Mesenchymal stem cell (in vitro differentiated cells and primary cell): ENCODE measurements at regions not wholly inside any gene's neighbourhood (a gene's known extent, or its start where the extent isn't known, plus 50 kb on each side); places are given as distances from the start of the nearest gene placed in this dataset.

ENCODE experiments used
- DNase-seq: peaks from one replicate; pipeline ENCODE4 v3.0.0-alpha.2; 2013
- H2AFZ ChIP-seq: one replicate; pipeline ENCODE4 v1.6.1; 2013; ENCODE audit warnings: low read depth, mild to moderate bottlenecking, control low read depth, inconsistent platforms, low read length, moderate library complexity
- H2AK5ac ChIP-seq: 2 replicates; pipeline ENCODE4 v1.6.1; 2013; ENCODE audit warnings: low read length, moderate library complexity, mild to moderate bottlenecking, inconsistent platforms; ENCODE audit not compliant: severe bottlenecking
- H2BK120ac ChIP-seq: one replicate; pipeline ENCODE4 v1.6.1; 2013; ENCODE audit warnings: low read depth, mild to moderate bottlenecking, inconsistent platforms, low read length, moderate library complexity
- H2BK12ac ChIP-seq, 2 experiments: one replicate each; pipeline ENCODE4 v1.6.1; 2013; ENCODE audit warnings: inconsistent platforms in 2 of 2, low read length in 2 of 2, mild to moderate bottlenecking in 2 of 2, moderate library complexity in 2 of 2, control low read depth in 1 of 2
- H2BK15ac ChIP-seq: one replicate; pipeline ENCODE4 v1.6.1; 2013; ENCODE audit warnings: mild to moderate bottlenecking, low read depth, inconsistent platforms; ENCODE audit not compliant: poor library complexity, severe bottlenecking
- H2BK5ac ChIP-seq: 2 replicates; pipeline ENCODE4 v1.6.1; 2013; ENCODE audit warnings: low read depth, mild to moderate bottlenecking, low read length, control low read depth, inconsistent platforms; ENCODE audit not compliant: poor library complexity, severe bottlenecking
- H3K14ac ChIP-seq, 2 experiments: one replicate each; pipeline ENCODE4 v1.6.1; 2013; ENCODE audit warnings: inconsistent platforms in 2 of 2, low read length in 2 of 2, control low read depth in 1 of 2, mild to moderate bottlenecking in 1 of 2, moderate library complexity in 1 of 2
- H3K18ac ChIP-seq, 2 experiments: one replicate each; pipeline ENCODE4 v1.6.1; 2013; ENCODE audit warnings: inconsistent platforms in 2 of 2, low read length in 2 of 2, control low read depth in 1 of 2, low read depth in 1 of 2, mild to moderate bottlenecking in 1 of 2
- H3K23ac ChIP-seq, 2 experiments: one replicate each; pipeline ENCODE4 v1.6.1; 2013; ENCODE audit warnings: inconsistent platforms in 2 of 2, low read length in 2 of 2, mild to moderate bottlenecking in 2 of 2, moderate library complexity in 2 of 2, control low read depth in 1 of 2
- H3K27ac ChIP-seq: 2 replicates; pipeline ENCODE4 v1.5.1; 2013; ENCODE audit warnings: mild to moderate bottlenecking, moderate library complexity, low read length, control low read depth, inconsistent platforms; ENCODE audit not compliant: poor library complexity, severe bottlenecking
- H3K27me3 ChIP-seq, 2 experiments: 2 replicates each; pipeline versions ENCODE4 v1.6.1 to v1.7.0; 2013; ENCODE audit warnings: low read length in 2 of 2, mild to moderate bottlenecking in 2 of 2, moderate library complexity in 2 of 2, control low read depth in 1 of 2, inconsistent platforms in 1 of 2; ENCODE audit not compliant: control insufficient read depth in 1 of 2, insufficient read depth in 1 of 2
- H3K36me3 ChIP-seq, 2 experiments: 2 replicates each; pipeline versions ENCODE4 v1.6.1 to v1.7.0; 2013; ENCODE audit warnings: low read length in 2 of 2, control low read depth in 1 of 2, inconsistent platforms in 1 of 2, low read depth in 1 of 2, mild to moderate bottlenecking in 1 of 2; ENCODE audit not compliant: insufficient read depth in 2 of 2, control insufficient read depth in 1 of 2
- H3K4ac ChIP-seq, 2 experiments: one replicate each; pipeline ENCODE4 v1.6.1; 2013; ENCODE audit warnings: inconsistent platforms in 2 of 2, low read length in 2 of 2, mild to moderate bottlenecking in 2 of 2, moderate library complexity in 2 of 2, control low read depth in 1 of 2, low read depth in 1 of 2
- H3K4me1 ChIP-seq: 2 replicates; pipeline ENCODE4 v1.6.1; 2013; ENCODE audit warnings: low read depth, low read length, control low read depth; ENCODE audit not compliant: control insufficient read depth, insufficient read depth
- H3K4me2 ChIP-seq: 2 replicates; pipeline ENCODE4 v1.6.1; 2013; ENCODE audit warnings: low read length, mild to moderate bottlenecking, inconsistent platforms; ENCODE audit not compliant: poor library complexity, severe bottlenecking
- H3K4me3 ChIP-seq, 2 experiments: 2 replicates each; pipeline versions ENCODE4 v1.5.1 to v1.7.0; 2013; ENCODE audit warnings: low read length in 2 of 2, mild to moderate bottlenecking in 2 of 2, control low read depth in 1 of 2, low read depth in 1 of 2; ENCODE audit not compliant: insufficient read depth in 1 of 2
- H3K79me1 ChIP-seq: replicated peaks from 2 replicates; pipeline ENCODE4 v1.6.1; 2013; ENCODE audit warnings: mild to moderate bottlenecking, control low read depth, low read length, inconsistent platforms; ENCODE audit not compliant: poor library complexity, severe bottlenecking
- H3K9ac ChIP-seq: 2 replicates; pipeline ENCODE4 v1.7.0; 2013; ENCODE audit warnings: mild to moderate bottlenecking, low read length, moderate library complexity
- H3K9me3 ChIP-seq: 2 replicates; pipeline ENCODE4 v1.7.0; 2013; ENCODE audit warnings: mild to moderate bottlenecking, low read length; ENCODE audit not compliant: control insufficient read depth
- H4K8ac ChIP-seq: one replicate; pipeline ENCODE4 v1.6.1; 2013; ENCODE audit warnings: inconsistent platforms, mild to moderate bottlenecking, low read length, moderate library complexity
- H4K91ac ChIP-seq: one replicate; pipeline ENCODE4 v1.6.1; 2013; ENCODE audit warnings: mild to moderate bottlenecking, low read length, inconsistent platforms
- WGBS: methylation state at CpG from one replicate; pipeline ENCODE4 v1.1.7; 2013; ENCODE audit warnings: mixed read lengths; 5-methylcytosine and 5-hydroxymethylcytosine counted together

DNA sequence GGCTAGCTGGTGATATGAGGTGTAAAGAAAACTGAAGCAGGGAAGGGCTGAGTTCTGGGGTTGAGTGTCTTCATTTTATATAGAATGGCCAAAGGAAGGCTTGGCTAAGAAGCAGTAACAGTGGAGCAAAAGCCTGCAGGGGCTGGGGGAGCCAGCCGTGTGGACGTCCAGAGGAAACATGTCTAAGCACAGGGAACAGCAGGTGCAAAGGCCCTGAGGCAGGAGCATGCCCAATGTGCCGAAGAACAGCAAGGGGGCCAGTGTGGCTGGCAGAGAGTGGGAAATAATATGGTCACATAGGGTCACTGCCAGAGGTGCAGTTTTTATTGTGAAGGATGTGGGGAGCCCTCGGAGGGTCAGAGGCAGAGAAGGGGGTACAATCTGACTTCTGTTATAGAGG lies 60.5 kb upstream of the KCNG1 start:
- H3K27me3 ChIP-seq, result peaks cover 60 to 83% of the 10 kb centered on the region in 2 experiments
- no peak overlapping the region for H3K27ac ChIP-seq
- H3K9ac ChIP-seq, result no peak overlapping the region
- no peak for DNase-seq
- H2BK120ac ChIP-seq, result no peak overlapping the region
- no peaks in the 10 kb centered on the region for H3K9me3 ChIP-seq
- 86% methylated on average over 4 of the region's 4 CpGs for WGBS
- no peak overlapping the region for H2AFZ ChIP-seq
- H2BK15ac ChIP-seq, result no peak overlapping the region
- no peaks in the 10 kb centered on the region for H3K4me1 ChIP-seq
- no peak overlapping the region for H2BK12ac ChIP-seq
- H3K36me3 ChIP-seq, result no peaks in the 10 kb centered on the region
- H2BK5ac ChIP-seq, result no peak overlapping the region
- H3K79me1 ChIP-seq, result no peaks in the 10 kb centered on the region
- no peak overlapping the region for H4K8ac ChIP-seq
- no peak overlapping the region for H3K4me2 ChIP-seq
- no peak overlapping the region for H2AK5ac ChIP-seq
- no peak overlapping the region for H3K4me3 ChIP-seq
- H3K18ac ChIP-seq, result no peak overlapping the region
- no peak overlapping the region for H3K4ac ChIP-seq
- no peak overlapping the region for H4K91ac ChIP-seq
- H3K14ac ChIP-seq, result no peak overlapping the region
- no peak overlapping the region for H3K23ac ChIP-seq

- Histone ChIP-seq H3K36me3 (no peaks in the 10 kb centered on the region), H3K9ac (no peak overlapping the region), H3K23ac (peak overlapping the region in 1 of 2 experiments; percentile 32), H2BK15ac (no peak overlapping the region), H2BK12ac (no peak overlapping the region), H3K79me1 (no peaks in the 10 kb centered on the region), H3K27me3 (peaks cover 59 to 83% of the 10 kb centered on the region in 2 experiments), H3K27ac (no peak overlapping the region), H2AK5ac (no peak overlapping the region), H3K4ac (no peak overlapping the region), H3K14ac (no peak overlapping the region), H4K91ac (no peak overlapping the region), H2BK5ac (no peak overlapping the region), H2BK120ac (no peak overlapping the region), H4K8ac (no peak overlapping the region), H3K18ac (no peak overlapping the region), H3K9me3 (no peaks in the 10 kb centered on the region), H3K4me2 (no peak overlapping the region), H3K4me1 (no peaks in the 10 kb centered on the region), H3K4me3 (no peak overlapping the region), H2AFZ (no peak overlapping the region)
- 93% methylated on average over 3 of the region's 3 CpGs for WGBS
- no peak for DNase-seq
These were observed 60.1 kb upstream of the KCNG1 start for GRCh38 chr20:51082988-51083387.

DNA sequence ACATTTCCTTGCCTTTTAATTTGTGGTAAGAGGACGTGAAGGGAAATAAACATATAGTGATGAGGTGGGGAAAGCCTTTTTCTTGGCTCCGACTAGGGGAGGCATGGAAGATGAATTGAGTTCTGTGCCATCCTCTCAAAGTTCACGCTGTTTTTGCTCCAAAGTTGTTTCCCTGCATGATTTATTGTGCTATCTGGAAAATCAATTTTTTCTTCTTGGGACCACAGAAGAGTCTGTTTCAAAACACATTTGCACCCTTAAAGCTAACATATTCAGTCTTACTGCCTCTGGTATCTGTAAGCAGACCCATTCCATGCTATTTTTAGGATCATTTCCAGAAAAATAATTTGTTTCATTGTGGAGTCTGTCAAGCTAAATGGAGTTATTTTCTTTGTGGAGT lies 57.6 kb upstream of the KCNG1 start:
- Histone ChIP-seq H3K9ac (no peak overlapping the region), H3K4me2 (no peak overlapping the region)

DNA sequence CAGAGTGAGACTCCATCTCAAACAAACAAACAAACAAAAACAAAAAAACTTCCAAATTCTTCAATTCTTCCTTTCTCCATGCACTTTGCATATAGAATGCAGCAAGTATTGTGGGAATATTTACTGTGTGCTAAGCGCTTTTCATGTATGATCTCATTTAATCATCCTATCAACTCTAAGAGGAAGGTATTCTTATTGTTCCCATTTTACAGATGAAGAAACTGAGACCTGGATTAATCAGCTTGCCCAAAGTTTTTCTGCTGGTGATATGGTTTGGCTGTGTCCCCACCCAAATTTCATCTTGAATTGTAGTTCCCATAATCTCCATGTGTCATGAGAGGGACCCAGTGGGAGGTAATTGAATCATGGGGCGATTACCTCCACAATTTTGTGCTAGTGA lies 56.6 kb upstream of the KCNG1 start:
- H4K91ac ChIP-seq, result no peak overlapping the region
- peaks cover 62 to 87% of the 10 kb centered on the region in 2 experiments for H3K27me3 ChIP-seq
- H3K79me1 ChIP-seq, result no peaks in the 10 kb centered on the region

More for the DNA sequence above, 57.6 kb upstream of the KCNG1 start:
- no peak overlapping the region for H2BK120ac ChIP-seq
- no peak overlapping the region for H3K18ac ChIP-seq
- H2AK5ac ChIP-seq, result no peak overlapping the region
- no peak overlapping the region for H3K4me3 ChIP-seq
- H3K36me3 ChIP-seq, result no peaks in the 10 kb centered on the region
- no peak overlapping the region for H2BK12ac ChIP-seq
- no peak overlapping the region for H3K23ac ChIP-seq
- H2BK15ac ChIP-seq, result no peak overlapping the region
- no peak overlapping the region for H3K4ac ChIP-seq
- 46% methylated on average over 3 of the region's 3 CpGs for WGBS
- no peak overlapping the region for H2AFZ ChIP-seq
- H3K79me1 ChIP-seq, result no peaks in the 10 kb centered on the region
- H2BK5ac ChIP-seq, result no peak overlapping the region
- H3K14ac ChIP-seq, result no peak overlapping the region
- DNase-seq, result no peak
- no peak overlapping the region for H4K8ac ChIP-seq
- H3K4me1 ChIP-seq, result no peaks in the 10 kb centered on the region
- no peak overlapping the region for H3K27ac ChIP-seq
- peaks cover 56 to 87% of the 10 kb centered on the region in 2 experiments for H3K27me3 ChIP-seq
- no peak overlapping the region for H4K91ac ChIP-seq
- no peaks in the 10 kb centered on the region for H3K9me3 ChIP-seq

More for the DNA sequence above, 56.6 kb upstream of the KCNG1 start:
- Histone ChIP-seq H3K18ac (no peak overlapping the region), H2BK5ac (no peak overlapping the region), H3K4me3 (no peak overlapping the region), H2BK12ac (no peak overlapping the region), H3K4me2 (no peak overlapping the region), H3K9ac (no peak overlapping the region), H4K8ac (no peak overlapping the region), H2BK15ac (no peak overlapping the region), H3K4ac (no peak overlapping the region), H3K27ac (no peak overlapping the region), H2BK120ac (no peak overlapping the region), H2AFZ (no peak overlapping the region), H3K14ac (no peak overlapping the region), H3K23ac (no peak overlapping the region), H3K9me3 (no peaks in the 10 kb centered on the region), H3K4me1 (no peaks in the 10 kb centered on the region), H2AK5ac (no peak overlapping the region), H3K36me3 (no peaks in the 10 kb centered on the region)
- DNase-seq, result no peak
- WGBS, result 100% methylated on average over 1 of the region's 2 CpGs
